ENCODE measurements at regions not wholly inside any gene's neighbourhood (a gene's known extent, or its start where the extent isn't known, plus 50 kb on each side); places are given as distances from the start of the nearest gene placed in this dataset.

- Histone ChIP-seq H3K36me3 (ENCODE audit: insufficient read depth) (no peaks in the 10 kb centered on the region), H3K27ac (ENCODE audit: low read depth) (no peak overlapping the region), H3K4me1 (ENCODE audit: insufficient read depth) (no peaks in the 10 kb centered on the region), H3K4me3 (ENCODE audit: low read depth, low read length) (no peak overlapping the region)
- DNase-seq (ENCODE audit: extremely low spot score) = no peak
- WGBS = 55% methylated on average over 3 of the region's 3 CpGs
These were observed 110.9 kb downstream of the GALR1 start for GRCh38 chr18:77360315-77361190.

- 45% methylated on average over 1 of the region's 1 CpG for WGBS
- no peaks in the 10 kb centered on the region for H3K36me3 ChIP-seq (ENCODE audit: insufficient read depth)
- no peak overlapping the region for H3K4me3 ChIP-seq (ENCODE audit: low read depth, low read length)
- no peak for DNase-seq (ENCODE audit: extremely low spot score)
- H3K4me1 ChIP-seq (ENCODE audit: insufficient read depth) = no peaks in the 10 kb centered on the region
- no peak overlapping the region for H3K27ac ChIP-seq (ENCODE audit: low read depth)
These were observed 111.7 kb downstream of the GALR1 start for GRCh38 chr18:77361382-77361781.

- no peak for DNase-seq (ENCODE audit: extremely low spot score)
- Histone ChIP-seq H3K27ac (ENCODE audit: low read depth) (no peak overlapping the region), H3K36me3 (ENCODE audit: insufficient read depth) (no peaks in the 10 kb centered on the region), H3K4me1 (ENCODE audit: insufficient read depth) (no peaks in the 10 kb centered on the region), H3K4me3 (ENCODE audit: low read depth, low read length) (no peak overlapping the region)
- 73% methylated on average over 2 of the region's 2 CpGs for WGBS
These were observed 116.0 kb downstream of the GALR1 start for GRCh38 chr18:77365667-77366066.

- Histone ChIP-seq H3K36me3 (ENCODE audit: insufficient read depth) (no peaks in the 10 kb centered on the region), H3K4me1 (ENCODE audit: insufficient read depth) (no peaks in the 10 kb centered on the region), H3K4me3 (ENCODE audit: low read depth, low read length) (no peak overlapping the region), H3K27ac (ENCODE audit: low read depth) (no peak overlapping the region)
- DNase-seq (ENCODE audit: extremely low spot score) = no peak
- 81% methylated on average over 11 of the region's 11 CpGs for WGBS
These were observed 116.5 kb downstream of the GALR1 start for GRCh38 chr18:77366067-77366719.

GRCh38 chr18:77366720-77367641 lies 117.3 kb downstream of the GALR1 start:
- H3K36me3 ChIP-seq (ENCODE audit: insufficient read depth) = no peaks in the 10 kb centered on the region
- WGBS = 27% methylated on average over 27 of the region's 27 CpGs
- H3K27ac ChIP-seq (ENCODE audit: low read depth) = no peak overlapping the region
- no peak overlapping the region for H3K4me3 ChIP-seq (ENCODE audit: low read depth, low read length)
- DNase-seq (ENCODE audit: extremely low spot score) = no peak
- no peaks in the 10 kb centered on the region for H3K4me1 ChIP-seq (ENCODE audit: insufficient read depth)

GRCh38 chr18:77369644-77370043 lies 120.0 kb downstream of the GALR1 start:
- no peak overlapping the region for H3K27ac ChIP-seq (ENCODE audit: low read depth)
- WGBS = 95% methylated on average over 2 of the region's 2 CpGs
- no peaks in the 10 kb centered on the region for H3K36me3 ChIP-seq (ENCODE audit: insufficient read depth)
- no peaks in the 10 kb centered on the region for H3K4me1 ChIP-seq (ENCODE audit: insufficient read depth)
- H3K4me3 ChIP-seq (ENCODE audit: low read depth, low read length) = no peak overlapping the region
- no peak for DNase-seq (ENCODE audit: extremely low spot score)

GRCh38 chr18:77373730-77374445 lies 124.2 kb downstream of the GALR1 start:
- Histone ChIP-seq H3K4me3 (ENCODE audit: low read depth, low read length) (no peak overlapping the region), H3K4me1 (ENCODE audit: insufficient read depth) (no peaks in the 10 kb centered on the region), H3K36me3 (ENCODE audit: insufficient read depth) (no peaks in the 10 kb centered on the region), H3K27ac (ENCODE audit: low read depth) (no peak overlapping the region)
- WGBS = 52% methylated on average over 9 of the region's 9 CpGs
- no peak for DNase-seq (ENCODE audit: extremely low spot score)

- no peaks in the 10 kb centered on the region for H3K36me3 ChIP-seq (ENCODE audit: insufficient read depth)
- 45% methylated on average over 10 of the region's 10 CpGs for WGBS
- H3K27ac ChIP-seq (ENCODE audit: low read depth) = no peak overlapping the region
- H3K4me1 ChIP-seq (ENCODE audit: insufficient read depth) = no peaks in the 10 kb centered on the region
- no peak for DNase-seq (ENCODE audit: extremely low spot score)
- H3K4me3 ChIP-seq (ENCODE audit: low read depth, low read length) = no peak overlapping the region
These were observed 124.8 kb downstream of the GALR1 start for GRCh38 chr18:77374446-77374805.

GRCh38 chr18:77376043-77376732 lies 126.5 kb downstream of the GALR1 start:
- DNase-seq (ENCODE audit: extremely low spot score) = no peak
- WGBS = 87% methylated on average over 29 of the region's 29 CpGs

GRCh38 chr18:77376733-77377094 lies 127.1 kb downstream of the GALR1 start:
- Histone ChIP-seq H3K27ac (ENCODE audit: low read depth) (no peak overlapping the region), H3K36me3 (ENCODE audit: insufficient read depth) (no peaks in the 10 kb centered on the region), H3K4me1 (ENCODE audit: insufficient read depth) (no peaks in the 10 kb centered on the region), H3K4me3 (ENCODE audit: low read depth, low read length) (no peak overlapping the region)
- no peak for DNase-seq (ENCODE audit: extremely low spot score)
- 77% methylated on average over 8 of the region's 8 CpGs for WGBS

More at GRCh38 chr18:77376043-77376732, 126.5 kb downstream of the GALR1 start:
- no peaks in the 10 kb centered on the region for H3K36me3 ChIP-seq (ENCODE audit: insufficient read depth)
- H3K27ac ChIP-seq (ENCODE audit: low read depth) = no peak overlapping the region
- no peaks in the 10 kb centered on the region for H3K4me1 ChIP-seq (ENCODE audit: insufficient read depth)
- H3K4me3 ChIP-seq (ENCODE audit: low read depth, low read length) = no peak overlapping the region

GRCh38 chr18:77377813-77378212 lies 128.2 kb downstream of the GALR1 start:
- no peak for DNase-seq (ENCODE audit: extremely low spot score)
- H3K36me3 ChIP-seq (ENCODE audit: insufficient read depth) = no peaks in the 10 kb centered on the region
- no peaks in the 10 kb centered on the region for H3K4me1 ChIP-seq (ENCODE audit: insufficient read depth)
- no peak overlapping the region for H3K4me3 ChIP-seq (ENCODE audit: low read depth, low read length)
- H3K27ac ChIP-seq (ENCODE audit: low read depth) = no peak overlapping the region
- 93% methylated on average over 6 of the region's 6 CpGs for WGBS

- WGBS = 48% methylated on average over 5 of the region's 5 CpGs
- no peak for DNase-seq (ENCODE audit: extremely low spot score)
- no peak overlapping the region for H3K27ac ChIP-seq (ENCODE audit: low read depth)
- H3K36me3 ChIP-seq (ENCODE audit: insufficient read depth) = no peaks in the 10 kb centered on the region
- no peak overlapping the region for H3K4me3 ChIP-seq (ENCODE audit: low read depth, low read length)
- H3K4me1 ChIP-seq (ENCODE audit: insufficient read depth) = no peaks in the 10 kb centered on the region
These were observed 130.4 kb downstream of the GALR1 start for GRCh38 chr18:77379976-77380509.
